Psoas muscle (tissue), 7 donors: ENCODE measurements at regions not wholly inside any gene's neighbourhood (a gene's known extent, or its start where the extent isn't known, plus 50 kb on each side); places are given as distances from the start of the nearest gene placed in this dataset.

Experiments used
- ATAC-seq, 4 donors: fragments of 200-7000 bp; cut with Tn5 transposase; one replicate each; pipeline ENCODE4 v1.9.1; 2020; ENCODE audit warnings: moderate library complexity in 3 of 4, mild to moderate bottlenecking in 2 of 4
- DNase-seq, 2 donors: peaks; one replicate each; pipeline ENCODE4 v3.0.0-alpha.2; 2020
- H3K27ac ChIP-seq: fragments of 200-600 bp; one replicate; pipeline ENCODE4 v1.8.0; 2022
- H3K27me3 ChIP-seq, 3 donors: fragments of 200-600 bp in 1 of 3; one replicate each; pipeline versions ENCODE4 v1.6.1 to v1.8.0; 2013 to 2022; ENCODE audit warnings: low read length in 2 of 3, mild to moderate bottlenecking in 2 of 3, moderate library complexity in 1 of 3; ENCODE audit not compliant: insufficient read depth in 3 of 3
- H3K36me3 ChIP-seq, 2 donors: fragments of 200-600 bp in 1 of 2; one replicate each; pipeline versions ENCODE4 v1.6.1 to v1.8.0; 2013 to 2022; ENCODE audit warnings: low read depth in 1 of 2, mild to moderate bottlenecking in 1 of 2, moderate library complexity in 1 of 2; ENCODE audit not compliant: insufficient read depth in 1 of 2
- H3K4me1 ChIP-seq: fragments of 200-600 bp; one replicate; pipeline ENCODE4 v1.8.0; 2022
- H3K4me3 ChIP-seq: fragments of 200-600 bp; one replicate; pipeline ENCODE4 v1.8.0; 2022; ENCODE audit warnings: mild to moderate bottlenecking
- H3K9me3 ChIP-seq: fragments of 200-600 bp; one replicate; pipeline ENCODE4 v1.8.0; 2022
- CTCF ChIP-seq: fragments of 200-600 bp; IDR thresholded peaks from one replicate; pipeline ENCODE4 v1.8.0; 2022; ENCODE audit warnings: antibody characterized with exemption
- WGBS, 3 donors: extraction: QIAGEN DNeasy Blood & Tissue Kit; methylation state at CpG; one replicate each; pipeline versions ENCODE4 v1.1.6 to v1.1.7; 2013; 5-methylcytosine and 5-hydroxymethylcytosine counted together
- intact Hi-C, 2 donors: fragments of 100-400 bp; cut with DNase I; formaldehyde crosslinking; loops; one replicate each; pipeline versions ENCODE4 v1.11.0 to v1.14.2; 2022
- donor health status: healthy with polysubstance abuse.
- donor health status: DM: no; HTN: no; CAD: no; lungs with moderate emphysema.
- donor health status: Bipolar disorder and iron deficiency.
- donor health status: healthy.
- donor health status: DM: yes; HTN: yes; CAD: no.
- donor health status: DM: no; HTN: no; CAD: no.
- donor health status: DM: yes; HTN: yes; CAD: no.

GRCh38 chr5:145502906-145503305 is 332.2 kb downstream of the PRELID2 start:
- H3K27me3 ChIP-seq, result no peaks in the 10 kb centered on the region
- intact Hi-C loops, result no loop called here
- no peak for TF ChIP-seq CTCF
- H3K4me1 ChIP-seq, result no peaks in the 10 kb centered on the region
- no peaks in the 10 kb centered on the region for H3K9me3 ChIP-seq
- no peak overlapping the region for H3K4me3 ChIP-seq
- ATAC-seq (no peak), DNase-seq (no peak)
- no peak overlapping the region for H3K27ac ChIP-seq
- 90 to 100% (median 95%) methylated on average over 1 of the region's 1 CpG for WGBS, 3 donors
- no peaks in the 10 kb centered on the region for H3K36me3 ChIP-seq

DNA sequence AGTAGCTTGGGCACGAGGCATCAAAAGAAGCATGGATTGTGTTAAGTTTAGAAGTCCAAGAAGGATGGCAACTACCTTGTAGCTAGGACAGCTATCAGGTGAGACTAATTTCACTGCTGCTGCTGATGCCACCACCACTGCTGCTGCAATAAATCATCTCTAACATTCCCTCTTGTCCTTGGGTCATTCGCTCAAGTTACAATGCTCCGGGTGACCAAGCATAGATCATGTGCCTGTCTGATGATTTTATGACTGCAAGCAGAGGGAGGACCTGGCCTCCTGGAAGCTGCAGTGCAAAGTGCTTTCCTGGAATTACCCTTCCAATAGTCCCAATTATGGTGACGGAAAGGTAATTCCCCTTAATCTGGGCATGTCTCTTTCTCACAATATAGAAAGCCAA is 334.4 kb downstream of the PRELID2 start:
- Histone ChIP-seq H3K27ac (no peak overlapping the region), H3K9me3 (no peaks in the 10 kb centered on the region), H3K4me3 (no peak overlapping the region), H3K4me1 (no peaks in the 10 kb centered on the region), H3K36me3 (no peaks in the 10 kb centered on the region), H3K27me3 (no peaks in the 10 kb centered on the region)
- no peak for TF ChIP-seq CTCF
- intact Hi-C loops, result no loop called here
- ATAC-seq (peak; percentile 64 to 99 (median 92)), DNase-seq (no peak)
- 31 to 34% (median 32%) methylated on average over 4 of the region's 4 CpGs for WGBS, 3 donors

- TF ChIP-seq CTCF, result no peak
- no peak for ATAC-seq
- H3K27me3 ChIP-seq, result no peaks in the 10 kb centered on the region
- WGBS, 3 donors, result 25 to 31% (median 30%) methylated on average over 4 of the region's 4 CpGs
- no peaks in the 10 kb centered on the region for H3K36me3 ChIP-seq
- no peak overlapping the region for H3K27ac ChIP-seq
- DNase-seq, result no peak
- no peaks in the 10 kb centered on the region for H3K4me1 ChIP-seq
- no peaks in the 10 kb centered on the region for H3K9me3 ChIP-seq
- no peak overlapping the region for H3K4me3 ChIP-seq
- intact Hi-C loops, result loop anchor here in 1 of 2 donors (10.0 kb wide), 1 partner anchor 325 kb away; no protein-coding TSS in a partner anchor
These were observed 335.7 kb downstream of the PRELID2 start for GRCh38 chr5:145499483-145499882.

DNA sequence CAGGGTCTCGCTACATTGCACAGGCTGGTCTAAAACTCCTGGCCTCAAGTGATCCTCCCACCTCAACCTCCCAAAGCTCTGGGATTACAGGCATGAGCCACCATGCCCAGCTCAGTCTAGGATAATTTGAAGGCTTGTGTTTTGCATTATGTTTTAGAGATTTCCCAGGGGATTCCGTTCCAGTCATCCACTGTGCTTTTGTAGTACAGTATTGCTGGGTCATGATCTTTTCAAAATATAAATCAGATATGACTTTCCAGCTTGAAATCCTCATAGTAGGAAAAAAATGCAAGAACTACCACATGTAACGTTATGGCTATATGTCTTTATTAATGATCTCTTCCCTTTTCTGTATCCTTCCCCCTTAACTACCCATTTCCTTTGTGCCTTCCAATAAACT is 338.1 kb downstream of the PRELID2 start:
- no peak for DNase-seq
- 74 to 80% (median 79%) methylated on average over 3 of the region's 3 CpGs for WGBS, 3 donors
- Histone ChIP-seq H3K36me3 (no peaks in the 10 kb centered on the region), H3K27ac (no peak overlapping the region), H3K27me3 (no peaks in the 10 kb centered on the region), H3K9me3 (no peaks in the 10 kb centered on the region), H3K4me1 (no peaks in the 10 kb centered on the region), H3K4me3 (no peak overlapping the region)
- intact Hi-C loops, result loop anchor here in 1 of 2 donors (10.0 kb wide), 1 partner anchor 328 kb away; no protein-coding TSS in a partner anchor
- ATAC-seq, result no peak
- no peak for TF ChIP-seq CTCF

DNA sequence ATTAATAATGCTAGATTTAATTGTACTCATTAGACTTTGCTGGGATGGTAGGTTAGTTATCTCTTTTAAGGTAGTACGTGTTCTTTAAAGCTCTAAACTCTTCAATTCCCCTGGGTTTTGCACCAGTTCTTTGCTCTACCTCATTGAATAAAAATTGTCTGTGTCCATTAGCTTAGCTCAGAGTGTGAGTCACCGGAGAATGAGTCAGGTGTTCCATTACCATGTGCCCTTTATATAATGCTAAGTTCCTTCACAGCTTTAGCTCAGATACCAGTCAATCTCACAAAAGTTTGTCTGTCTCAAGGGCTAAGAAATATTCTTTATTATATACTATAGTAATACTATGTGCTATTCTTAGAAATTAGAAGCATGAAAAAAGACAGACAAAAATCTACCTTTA is 339.4 kb downstream of the PRELID2 start:
- no peak for DNase-seq
- no peaks in the 10 kb centered on the region for H3K9me3 ChIP-seq
- no peak overlapping the region for H3K4me3 ChIP-seq
- H3K27me3 ChIP-seq, result no peaks in the 10 kb centered on the region
- WGBS, 3 donors, result 50 to 76% (median 62%) methylated on average over 2 of the region's 2 CpGs
- no peaks in the 10 kb centered on the region for H3K4me1 ChIP-seq
- TF ChIP-seq CTCF, result no peak
- H3K27ac ChIP-seq, result no peak overlapping the region
- intact Hi-C loops, result loop anchor here in 1 of 2 donors (10.0 kb wide), 1 partner anchor 329 kb away; no protein-coding TSS in a partner anchor
- no peaks in the 10 kb centered on the region for H3K36me3 ChIP-seq
- peak in 3 of 4 donors; percentile 52 to 72 (median 56) for ATAC-seq
